GM12864 (cell line): ENCODE measurements at regions not wholly inside any gene's neighbourhood (a gene's known extent, or its start where the extent isn't known, plus 50 kb on each side); places are given as distances from the start of the nearest gene placed in this dataset.

Source experiments
- DNase-seq: peaks from one replicate; pipeline ENCODE4 v3.0.0-alpha.2; 2011; ENCODE audit warnings: low read depth
- H3K4me3 ChIP-seq: 2 replicates; pipeline ENCODE4 v1.5.1; 2011; ENCODE audit warnings: mild to moderate bottlenecking, low read depth, low read length, control low read depth
- CTCF ChIP-seq: IDR thresholded peaks from 2 replicates; pipeline ENCODE4 v1.5.1; 2011; ENCODE audit warnings: low read depth, mild to moderate bottlenecking, moderate library complexity, low read length, control low read depth, inconsistent platforms; ENCODE audit errors: missing control alignments

DNA sequence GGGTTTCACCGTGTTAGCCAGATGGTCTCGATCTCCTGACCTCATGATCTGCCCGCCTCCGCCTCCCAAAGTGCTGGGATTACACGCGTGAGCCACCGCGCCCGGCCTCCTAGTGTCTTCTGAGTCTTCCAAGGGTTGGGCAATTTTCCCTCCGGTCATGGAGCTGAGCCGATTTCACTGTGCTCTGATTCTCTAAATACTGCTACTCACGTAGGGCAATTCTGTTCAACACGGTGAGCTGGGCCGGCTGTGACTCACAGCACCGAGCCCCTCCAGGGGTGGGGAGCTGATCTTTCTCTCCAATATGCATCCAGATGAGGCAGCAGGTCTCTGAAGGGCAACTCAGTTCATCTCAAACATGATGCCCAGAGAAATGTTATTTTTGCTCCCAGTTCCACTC, 71.6 kb upstream of the CD93 start:
- DNase-seq: no peak
- no peak for TF ChIP-seq CTCF
- no peak overlapping the region for H3K4me3 ChIP-seq

DNA sequence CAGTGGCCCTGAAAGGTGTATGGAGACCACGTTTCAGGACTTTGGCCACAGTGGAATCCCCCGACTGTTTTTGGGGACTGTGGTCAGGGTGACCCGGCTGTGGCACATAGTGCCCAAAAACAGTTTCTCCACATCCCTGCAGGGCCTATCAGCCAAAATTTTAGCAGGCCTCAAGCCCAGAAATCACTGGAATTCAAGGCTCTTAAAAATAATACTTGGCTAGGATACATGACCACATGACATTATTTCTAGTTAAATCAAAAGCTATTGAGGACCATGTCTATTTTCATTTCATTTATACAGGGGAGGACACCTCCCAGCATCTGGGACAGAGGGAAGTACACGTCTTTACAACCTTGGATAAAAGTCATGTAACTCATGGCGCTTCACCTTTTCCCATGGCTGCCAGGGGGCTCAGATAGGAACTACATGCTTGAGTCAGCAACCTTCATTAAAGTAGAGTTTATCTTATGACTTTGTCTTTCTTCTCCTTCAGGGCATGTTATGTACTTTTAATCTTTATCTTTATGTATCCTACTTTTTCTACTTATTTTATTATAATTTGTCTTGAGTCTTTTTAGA, 70.8 kb upstream of the CD93 start:
- DNase-seq: no peak
- H3K4me3 ChIP-seq: no peak overlapping the region
- TF ChIP-seq CTCF: no peak

GRCh38 chr20:23156170-23156841, 70.2 kb upstream of the CD93 start:
- no peak for TF ChIP-seq CTCF
- DNase-seq: no peak
- no peak overlapping the region for H3K4me3 ChIP-seq

DNA sequence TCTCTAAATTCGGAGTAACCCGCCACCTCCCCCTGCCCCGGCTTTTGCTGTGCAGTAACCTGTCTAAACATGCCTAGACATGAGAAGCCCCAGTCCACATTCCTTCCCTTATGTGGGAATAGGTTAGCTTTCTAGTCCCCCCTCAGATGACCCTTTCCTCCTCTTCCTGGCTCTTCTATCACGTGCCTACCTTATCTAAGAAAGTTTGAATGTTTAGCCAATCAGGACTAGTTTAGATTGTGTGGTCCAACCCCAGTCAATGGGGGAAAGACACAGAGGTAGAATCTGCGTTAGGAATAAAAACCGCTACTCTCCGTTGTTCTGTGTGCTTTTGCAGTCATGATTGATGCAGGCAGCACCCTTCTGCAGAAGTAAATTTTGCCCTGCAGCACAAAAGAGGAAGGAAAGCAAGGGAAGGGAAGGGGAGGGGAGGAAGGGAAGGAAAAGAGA, 69.0 kb upstream of the CD93 start:
- no peak overlapping the region for H3K4me3 ChIP-seq
- no peak for DNase-seq
- TF ChIP-seq CTCF: no peak

GRCh38 chr20:23153696-23154341, 67.7 kb upstream of the CD93 start:
- no peak overlapping the region for H3K4me3 ChIP-seq
- no peak for DNase-seq
- no peak for TF ChIP-seq CTCF

DNA sequence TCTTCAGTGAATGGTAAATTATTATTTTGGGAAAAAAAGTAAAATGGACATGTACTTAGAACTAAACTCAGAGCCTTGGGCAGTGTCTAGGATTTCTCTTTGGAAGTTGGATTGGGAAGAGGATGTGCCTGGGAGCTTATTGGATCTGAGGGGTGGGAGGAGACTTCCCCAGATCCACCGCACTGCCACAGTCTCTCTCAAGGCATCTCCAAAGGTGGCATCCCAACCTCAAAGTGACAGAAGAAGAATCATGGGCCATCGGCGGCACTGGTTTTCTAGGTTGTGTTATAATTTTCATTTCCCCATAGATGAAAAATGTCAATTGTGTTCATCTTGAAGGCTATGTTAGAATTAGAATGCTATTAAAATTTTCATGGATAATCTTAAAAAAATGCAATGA, 66.8 kb upstream of the CD93 start:
- no peak overlapping the region for H3K4me3 ChIP-seq
- TF ChIP-seq CTCF: no peak
- DNase-seq: no peak
